ENCODE measurements at regions not wholly inside any gene's neighbourhood (a gene's known extent, or its start where the extent isn't known, plus 50 kb on each side); places are given as distances from the start of the nearest gene placed in this dataset.
A peak's percentile ranks its signal among the peaks of the same experiment; 100 is the strongest.

DNA sequence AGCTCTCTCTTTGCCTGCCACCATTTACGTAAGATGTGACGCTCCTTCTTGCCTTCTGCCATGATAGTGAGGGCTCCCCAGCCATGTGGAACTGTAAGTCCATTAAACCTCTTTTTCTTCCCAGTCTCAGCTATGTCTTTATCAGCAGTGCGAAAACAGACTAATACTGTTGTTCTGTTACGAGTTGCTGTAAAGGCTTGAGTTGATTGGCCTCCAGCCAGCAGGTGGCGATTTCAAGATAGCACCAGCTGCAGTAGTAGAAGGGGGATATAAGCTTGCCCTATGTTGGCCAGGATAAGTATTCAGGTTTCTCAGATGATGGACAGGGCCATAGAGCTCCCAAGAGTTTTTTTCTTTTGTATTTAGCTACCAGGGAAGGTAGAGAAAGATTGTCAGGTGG, 385.5 kb downstream of the MZT1 start:
- Histone ChIP-seq H3K4me1 (no peaks in the 10 kb centered on the region), H3F3A (ENCODE audit: low read depth) (no peaks in the 10 kb centered on the region), H4K20me1 (ENCODE audit: low read depth) (no peaks in the 10 kb centered on the region), H3K79me2 (ENCODE audit: low read depth) (no peaks in the 10 kb centered on the region), H3K9ac (no peak overlapping the region), H3K36me3 (no peaks in the 10 kb centered on the region), H3K27ac (no peak overlapping the region), H3K27me3 (no peaks in the 10 kb centered on the region), H3K4me2 (no peak overlapping the region), H2AFZ (replicated peaks) (no peak overlapping the region), H3K9me3 (ENCODE audit: low read depth) (no peaks in the 10 kb centered on the region), H3K4me3 (no peak overlapping the region)
- Mint-ChIP-seq H3K9me3 (peaks cover 13% of the 10 kb centered on the region), H3K27me3 (ENCODE audit: insufficient read depth, low read depth) (peaks cover 5% of the 10 kb centered on the region), H3K27ac (peak overlapping the region; percentile 30), H3K4me3 (no peak overlapping the region), H3K4me1 (peaks cover 8% of the 10 kb centered on the region), H3K36me3 (no peaks in the 10 kb centered on the region)
- peak; percentile 8 for DNase-seq (ENCODE audit: low spot score)
- no peak for TF ChIP-seq EZH2 (IDR thresholded peaks at IDR 0.05)
- TF ChIP-seq, protein P1, sequence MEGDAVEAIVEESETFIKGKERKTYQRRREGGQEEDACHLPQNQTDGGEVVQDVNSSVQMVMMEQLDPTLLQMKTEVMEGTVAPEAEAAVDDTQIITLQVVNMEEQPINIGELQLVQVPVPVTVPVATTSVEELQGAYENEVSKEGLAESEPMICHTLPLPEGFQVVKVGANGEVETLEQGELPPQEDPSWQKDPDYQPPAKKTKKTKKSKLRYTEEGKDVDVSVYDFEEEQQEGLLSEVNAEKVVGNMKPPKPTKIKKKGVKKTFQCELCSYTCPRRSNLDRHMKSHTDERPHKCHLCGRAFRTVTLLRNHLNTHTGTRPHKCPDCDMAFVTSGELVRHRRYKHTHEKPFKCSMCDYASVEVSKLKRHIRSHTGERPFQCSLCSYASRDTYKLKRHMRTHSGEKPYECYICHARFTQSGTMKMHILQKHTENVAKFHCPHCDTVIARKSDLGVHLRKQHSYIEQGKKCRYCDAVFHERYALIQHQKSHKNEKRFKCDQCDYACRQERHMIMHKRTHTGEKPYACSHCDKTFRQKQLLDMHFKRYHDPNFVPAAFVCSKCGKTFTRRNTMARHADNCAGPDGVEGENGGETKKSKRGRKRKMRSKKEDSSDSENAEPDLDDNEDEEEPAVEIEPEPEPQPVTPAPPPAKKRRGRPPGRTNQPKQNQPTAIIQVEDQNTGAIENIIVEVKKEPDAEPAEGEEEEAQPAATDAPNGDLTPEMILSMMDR (IDR thresholded peaks at IDR 0.05) = peak; percentile 19

DNA sequence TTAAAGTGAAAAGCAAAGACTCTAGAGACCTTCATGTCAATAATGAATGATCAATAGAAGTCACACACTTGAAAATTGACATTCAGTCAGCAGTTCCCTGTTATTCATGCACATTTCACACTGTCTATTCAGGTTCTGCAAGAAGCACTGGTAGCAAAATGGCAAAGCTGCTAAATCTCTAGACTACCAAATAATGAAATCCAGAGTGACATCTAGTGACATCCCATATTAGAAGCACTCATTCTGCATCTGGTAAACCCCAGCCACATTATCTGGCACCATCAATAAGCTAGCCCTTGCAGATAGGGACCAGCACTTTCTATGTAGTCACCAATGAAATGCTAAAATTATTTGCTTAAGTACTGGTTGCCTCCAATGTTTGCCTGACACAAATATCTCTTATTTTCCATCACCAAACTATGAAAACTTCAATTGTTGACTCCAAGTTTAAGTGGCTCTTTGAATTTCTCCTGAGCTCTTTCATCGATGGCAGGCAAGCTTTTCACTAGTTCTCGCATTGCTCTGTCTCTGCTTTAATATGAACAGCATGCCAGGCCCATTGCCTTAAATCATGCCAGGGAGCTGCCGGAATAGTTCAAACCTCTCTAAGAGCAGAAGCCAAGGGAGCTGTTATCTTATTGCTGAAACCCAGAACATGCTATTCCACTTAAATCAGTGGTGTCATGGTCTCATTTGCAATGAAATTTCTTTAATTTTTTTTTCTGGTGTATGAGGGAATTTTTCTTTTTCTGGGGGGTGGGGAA, 409.9 kb downstream of the MZT1 start:
- Histone ChIP-seq H3K4me2 (no peak overlapping the region), H3K4me3 (no peak overlapping the region), H3K36me3 (no peaks in the 10 kb centered on the region), H4K20me1 (ENCODE audit: low read depth) (no peaks in the 10 kb centered on the region), H3K27ac (no peak overlapping the region), H3K4me1 (no peaks in the 10 kb centered on the region), H3K9me3 (ENCODE audit: low read depth) (no peaks in the 10 kb centered on the region), H3F3A (ENCODE audit: low read depth) (no peaks in the 10 kb centered on the region), H3K79me2 (ENCODE audit: low read depth) (no peaks in the 10 kb centered on the region), H2AFZ (replicated peaks) (no peak overlapping the region), H3K9ac (no peak overlapping the region), H3K27me3 (no peaks in the 10 kb centered on the region)
- no peak for TF ChIP-seq EZH2 (IDR thresholded peaks at IDR 0.05)
- TF ChIP-seq EZH2phosphoT487 (IDR thresholded peaks at IDR 0.05) = no peak
- TF ChIP-seq, protein P1 (IDR thresholded peaks at IDR 0.05) = no peak
- DNase-seq (ENCODE audit: low spot score) = no peak
- H3K27ac Mint-ChIP-seq = no peak overlapping the region
- no peaks in the 10 kb centered on the region for H3K36me3 Mint-ChIP-seq
- peaks cover 3% of the 10 kb centered on the region for H3K9me3 Mint-ChIP-seq
- H3K27me3 Mint-ChIP-seq (ENCODE audit: insufficient read depth, low read depth) = peaks cover 5% of the 10 kb centered on the region
- H3K4me3 Mint-ChIP-seq = no peak overlapping the region
- peaks cover 6% of the 10 kb centered on the region for H3K4me1 Mint-ChIP-seq

DNA sequence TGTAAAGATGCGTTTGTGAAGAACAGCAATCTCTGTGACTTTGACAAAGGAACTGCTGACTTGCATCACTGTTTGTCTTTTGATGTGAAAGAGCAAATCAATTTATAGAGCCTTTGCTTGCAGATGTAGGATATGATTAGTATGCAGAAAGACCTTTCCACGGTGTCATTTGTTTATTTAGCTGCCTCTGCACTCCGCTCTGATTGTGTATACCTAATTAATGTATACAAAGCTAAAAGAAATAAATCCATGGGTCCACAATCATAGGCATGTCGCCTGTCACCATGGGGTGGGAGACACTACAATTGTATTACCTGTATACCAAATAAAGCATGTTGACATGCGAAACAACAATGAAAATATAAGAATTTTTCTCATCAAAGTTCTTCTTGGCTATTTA, 410.7 kb downstream of the MZT1 start:
- TF ChIP-seq, protein P1 (IDR thresholded peaks at IDR 0.05) = no peak
- no peak for TF ChIP-seq EZH2 (IDR thresholded peaks at IDR 0.05)
- TF ChIP-seq EZH2phosphoT487 (IDR thresholded peaks at IDR 0.05) = no peak
- H3K27me3 Mint-ChIP-seq (ENCODE audit: insufficient read depth, low read depth) = peaks cover 5% of the 10 kb centered on the region
- H3K27ac Mint-ChIP-seq = no peak overlapping the region

More for the DNA sequence above, 410.7 kb downstream of the MZT1 start:
- DNase-seq (ENCODE audit: low spot score) = no peak
- Histone ChIP-seq H3K79me2 (ENCODE audit: low read depth) (no peaks in the 10 kb centered on the region), H2AFZ (replicated peaks) (no peak overlapping the region), H3K27me3 (no peaks in the 10 kb centered on the region), H3K4me1 (no peaks in the 10 kb centered on the region), H4K20me1 (ENCODE audit: low read depth) (no peaks in the 10 kb centered on the region), H3K4me3 (no peak overlapping the region), H3F3A (ENCODE audit: low read depth) (no peaks in the 10 kb centered on the region), H3K4me2 (no peak overlapping the region), H3K36me3 (no peaks in the 10 kb centered on the region), H3K9me3 (ENCODE audit: low read depth) (no peaks in the 10 kb centered on the region), H3K9ac (no peak overlapping the region), H3K27ac (no peak overlapping the region)
- Mint-ChIP-seq H3K4me3 (no peak overlapping the region), H3K9me3 (peaks cover 3% of the 10 kb centered on the region), H3K4me1 (peaks cover 6% of the 10 kb centered on the region), H3K36me3 (no peaks in the 10 kb centered on the region)
